ENCODE measurements at regions not wholly inside any gene's neighbourhood (a gene's known extent, or its start where the extent isn't known, plus 50 kb on each side); places are given as distances from the start of the nearest gene placed in this dataset.

- Histone ChIP-seq H3K36me3 (no peaks in the 10 kb centered on the region), H3K27me3 (no peaks in the 10 kb centered on the region), H3K27ac (peak overlapping the region; percentile 70 to 74 (median 72)), H3K4me1 (peaks cover 0 to 7% (median 3%) of the 10 kb centered on the region in 4 donors), H3K4me3 (peak overlapping the region in 2 of 4 donors; percentile 3 to 18), H3K9me3 (no peaks in the 10 kb centered on the region)
- peak in 2 of 3 donors; percentile 70 to 81 for DNase-seq
- TF ChIP-seq CTCF (IDR thresholded peaks at IDR 0.05) (no peak), POLR2A (IDR thresholded peaks at IDR 0.05) (no peak)
Measured at GRCh38 chr12:89862511-89863445, 154.1 kb upstream of the ATP2B1 start.

GRCh38 chr12:89861086-89861485, 152.4 kb upstream of the ATP2B1 start:
- H3K36me3 ChIP-seq: no peaks in the 10 kb centered on the region
- no peak for DNase-seq
- H3K27me3 ChIP-seq: no peaks in the 10 kb centered on the region
- TF ChIP-seq CTCF (IDR thresholded peaks at IDR 0.05): no peak
- no peak for TF ChIP-seq POLR2A (IDR thresholded peaks at IDR 0.05)
- peaks cover 0 to 7% (median 3%) of the 10 kb centered on the region in 4 donors for H3K4me1 ChIP-seq
- no peaks in the 10 kb centered on the region for H3K9me3 ChIP-seq
- no peak overlapping the region for H3K27ac ChIP-seq
- no peak overlapping the region for H3K4me3 ChIP-seq

GRCh38 chr12:89859508-89860220, 151.0 kb upstream of the ATP2B1 start:
- peak in 1 of 3 donors; percentile 50 for DNase-seq
- Histone ChIP-seq H3K4me1 (peaks cover 0 to 7% (median 3%) of the 10 kb centered on the region in 4 donors), H3K36me3 (no peaks in the 10 kb centered on the region), H3K9me3 (no peaks in the 10 kb centered on the region), H3K4me3 (no peak overlapping the region), H3K27ac (peak overlapping the region in 1 of 4 donors; percentile 61), H3K27me3 (no peaks in the 10 kb centered on the region)
- TF ChIP-seq CTCF (IDR thresholded peaks at IDR 0.05) (peak in 3 of 6 experiments; percentile 8 to 54 (median 27)), POLR2A (IDR thresholded peaks at IDR 0.05) (no peak)

- no peak for DNase-seq
- no peaks in the 10 kb centered on the region for H3K36me3 ChIP-seq
- no peaks in the 10 kb centered on the region for H3K27me3 ChIP-seq
- no peak overlapping the region for H3K4me3 ChIP-seq
- TF ChIP-seq POLR2A (IDR thresholded peaks at IDR 0.05): no peak
- no peak for TF ChIP-seq CTCF (IDR thresholded peaks at IDR 0.05)
- H3K9me3 ChIP-seq: no peaks in the 10 kb centered on the region
- H3K27ac ChIP-seq: no peak overlapping the region
- H3K4me1 ChIP-seq: peaks cover 0 to 6% (median 0%) of the 10 kb centered on the region in 4 donors
Measured at GRCh38 chr12:89858718-89859117, 150.1 kb upstream of the ATP2B1 start.

- TF ChIP-seq POLR2A (IDR thresholded peaks at IDR 0.05) (no peak), CTCF (IDR thresholded peaks at IDR 0.05) (no peak)
- Histone ChIP-seq H3K4me1 (peaks cover 0 to 6% (median 0%) of the 10 kb centered on the region in 4 donors), H3K4me3 (no peak overlapping the region), H3K36me3 (no peaks in the 10 kb centered on the region), H3K27ac (no peak overlapping the region), H3K9me3 (no peaks in the 10 kb centered on the region), H3K27me3 (no peaks in the 10 kb centered on the region)
- no peak for DNase-seq
Measured at GRCh38 chr12:89857652-89858274, 149.1 kb upstream of the ATP2B1 start.
